ENCODE measurements at regions not wholly inside any gene's neighbourhood (a gene's known extent, or its start where the extent isn't known, plus 50 kb on each side); places are given as distances from the start of the nearest gene placed in this dataset.

GRCh38 chr7:125061-125475 lies 67.3 kb upstream of the FAM20C start (continued):
- TF ChIP-seq KDM4A (IDR thresholded peaks at IDR 0.05; ENCODE audit: low read depth, low read length, severe bottlenecking): no peak
- TF ChIP-seq SUZ12 (IDR thresholded peaks at IDR 0.05; ENCODE audit: low read length): no peak
- TF ChIP-seq KDM5A (IDR thresholded peaks at IDR 0.05; ENCODE audit: low read length): no peak
- TF ChIP-seq MAX (IDR thresholded peaks at IDR 0.05): no peak
- no peak for TF ChIP-seq EP300 (IDR thresholded peaks at IDR 0.05; ENCODE audit: borderline replicate concordance in 1 of 2, low read depth in 2 of 2, low read length in 2 of 2)
- TF ChIP-seq HDAC6 (IDR thresholded peaks at IDR 0.05; ENCODE audit: low read depth, low read length): no peak
- TF ChIP-seq SP1 (IDR thresholded peaks at IDR 0.05; ENCODE audit: low read depth, low read length): no peak

Data from H1 (cell line).